ENCODE measurements at regions not wholly inside any gene's neighbourhood (a gene's known extent, or its start where the extent isn't known, plus 50 kb on each side); places are given as distances from the start of the nearest gene placed in this dataset.

GRCh38 chr11:20274031-20274430 lies 89.5 kb upstream of the HTATIP2 start (continued):
- TF ChIP-seq SCRT2 (tag by site-specific recombination; IDR thresholded peaks at IDR 0.05): peak; percentile 52
- TF ChIP-seq EGR2 (tag by site-specific recombination; IDR thresholded peaks at IDR 0.05; ENCODE audit: low read depth): peak; percentile 18; the same call in 1 of the 2 replicates

- no peaks in the 10 kb centered on the region for H3K36me3 ChIP-seq (ENCODE audit: control insufficient read depth in 2 of 2, insufficient read depth in 1 of 2, low read length in 2 of 2)
- ChIA-PET POLR2A (no interaction called here), CTCF (interaction anchor here (1.1 kb wide), 1 partner anchor 134 kb away, joined by 4 read pairs; no protein-coding TSS in a partner anchor)
- no peak overlapping the region for H3K27ac ChIP-seq (ENCODE audit: extremely low read depth, low read depth, low read length)
- H3K9me3 ChIP-seq (ENCODE audit: control insufficient read depth, insufficient read depth, low read depth, low read length): no peaks in the 10 kb centered on the region
- no peaks in the 10 kb centered on the region for H3K4me1 ChIP-seq (ENCODE audit: control insufficient read depth, insufficient read depth, low read length)
- TF ChIP-seq ZNF16 (tag by site-specific recombination; IDR thresholded peaks at IDR 0.05; ENCODE audit: low read depth) (no peak), ZSCAN23 (tag by site-specific recombination; IDR thresholded peaks at IDR 0.05) (no peak), ZNF366 (tag by site-specific recombination; conservative IDR thresholded peaks at IDR 0.05) (no peak), ZNF580 (tag by site-specific recombination; IDR thresholded peaks at IDR 0.05) (no peak), REPIN1 (tag by site-specific recombination; IDR thresholded peaks at IDR 0.05; ENCODE audit: low read depth) (no peak), ZSCAN30 (tag by site-specific recombination; IDR thresholded peaks at IDR 0.05) (no peak), HIC1 (tag by site-specific recombination; IDR thresholded peaks at IDR 0.05) (no peak), ZNF19 (tag by site-specific recombination; IDR thresholded peaks at IDR 0.05; ENCODE audit: low read depth) (no peak), ZNF571 (tag by site-specific recombination; IDR thresholded peaks at IDR 0.05) (no peak), ZNF433 (tag by site-specific recombination; IDR thresholded peaks at IDR 0.05; ENCODE audit: low read depth) (no peak), ZNF174 (tag by site-specific recombination; IDR thresholded peaks at IDR 0.05) (no peak), KLF9 (tag by site-specific recombination; IDR thresholded peaks at IDR 0.05; ENCODE audit: low read depth) (no peak)
- H3K4me3 ChIP-seq (ENCODE audit: low read depth, low read length): no peak overlapping the region
These were observed 101.3 kb upstream of the DBX1 start for GRCh38 chr11:20261526-20261925.

GRCh38 chr11:20260307-20260706 lies 100.0 kb upstream of the DBX1 start:
- H3K36me3 ChIP-seq (ENCODE audit: control insufficient read depth in 2 of 2, insufficient read depth in 1 of 2, low read length in 2 of 2): no peaks in the 10 kb centered on the region
- H3K9me3 ChIP-seq (ENCODE audit: control insufficient read depth, insufficient read depth, low read depth, low read length): no peaks in the 10 kb centered on the region
- CTCF ChIA-PET: interaction anchor here (0.6 to 0.8 kb wide), 2 partner anchors 11 to 85 kb away, joined by 3 read pairs; no protein-coding TSS in a partner anchor
- H3K4me1 ChIP-seq (ENCODE audit: control insufficient read depth, insufficient read depth, low read length): no peaks in the 10 kb centered on the region
- POLR2A ChIA-PET: no interaction called here
- no peak overlapping the region for H3K27ac ChIP-seq (ENCODE audit: extremely low read depth, low read depth, low read length)
- TF ChIP-seq BCL11B (tag by site-specific recombination; IDR thresholded peaks at IDR 0.05; ENCODE audit: low read depth) (no peak), SP3 (tag by site-specific recombination; IDR thresholded peaks at IDR 0.05) (no peak)
- no peak overlapping the region for H3K4me3 ChIP-seq (ENCODE audit: low read depth, low read length)

GRCh38 chr11:20259506-20259905 lies 99.2 kb upstream of the DBX1 start:
- H3K4me1 ChIP-seq (ENCODE audit: control insufficient read depth, insufficient read depth, low read length): no peaks in the 10 kb centered on the region
- no peak for TF ChIP-seq ZNF501 (tag by site-specific recombination; IDR thresholded peaks at IDR 0.05)
- no peak for TF ChIP-seq HOXD13 (CRISPR knock-in tag; IDR thresholded peaks at IDR 0.05; ENCODE audit: borderline replicate concordance)
- TF ChIP-seq ZBTB1 (tag by site-specific recombination; IDR thresholded peaks at IDR 0.05): no peak
- TF ChIP-seq ZNF645 (tag by site-specific recombination; IDR thresholded peaks at IDR 0.05): no peak
- no peak for TF ChIP-seq ZBTB48 (tag by site-specific recombination; IDR thresholded peaks at IDR 0.05)
- TF ChIP-seq ZNF561 (tag by site-specific recombination; IDR thresholded peaks at IDR 0.05; ENCODE audit: borderline replicate concordance): no peak
- no peak for TF ChIP-seq ZNF529 (tag by site-specific recombination; IDR thresholded peaks at IDR 0.05; ENCODE audit: insufficient replicate concordance)
- TF ChIP-seq ZNF768 (tag by site-specific recombination; IDR thresholded peaks at IDR 0.05): no peak
- no peak for TF ChIP-seq ZNF202 (tag by site-specific recombination; IDR thresholded peaks at IDR 0.05; ENCODE audit: borderline replicate concordance)
- no peak for TF ChIP-seq ZNF837 (tag by site-specific recombination; IDR thresholded peaks at IDR 0.05)
- TF ChIP-seq ZNF248 (tag by site-specific recombination; IDR thresholded peaks at IDR 0.05): no peak
- TF ChIP-seq ZNF623 (tag by site-specific recombination; IDR thresholded peaks at IDR 0.05): no peak
- no peaks in the 10 kb centered on the region for H3K9me3 ChIP-seq (ENCODE audit: control insufficient read depth, insufficient read depth, low read depth, low read length)
- H3K36me3 ChIP-seq (ENCODE audit: control insufficient read depth in 2 of 2, insufficient read depth in 1 of 2, low read length in 2 of 2): no peaks in the 10 kb centered on the region
- no peak overlapping the region for H3K4me3 ChIP-seq (ENCODE audit: low read depth, low read length)
- ChIA-PET CTCF (interaction anchor here (0.5 to 0.8 kb wide), 2 partner anchors 8 to 12 kb away, joined by 3 read pairs; no protein-coding TSS in a partner anchor), POLR2A (no interaction called here)
- no peak overlapping the region for H3K27ac ChIP-seq (ENCODE audit: extremely low read depth, low read depth, low read length)
